IgD-negative memory B cell (primary cell): ENCODE measurements at regions not wholly inside any gene's neighbourhood (a gene's known extent, or its start where the extent isn't known, plus 50 kb on each side); places are given as distances from the start of the nearest gene placed in this dataset.

ENCODE experiments used
- H3K27ac Mint-ChIP-seq, 3 donors: one replicate each; pipeline ENCODE4 v1.8.0; 2020 to 2022; ENCODE audit warnings: mild to moderate bottlenecking in 3 of 3, mixed read lengths in 3 of 3, moderate library complexity in 1 of 3
- H3K27me3 Mint-ChIP-seq: one replicate; pipeline ENCODE4 v1.8.0; 2021; ENCODE audit warnings: mixed read lengths
- H3K36me3 Mint-ChIP-seq: one replicate; pipeline ENCODE4 v1.8.0; 2020; ENCODE audit warnings: mild to moderate bottlenecking, mixed read lengths
- H3K4me1 Mint-ChIP-seq, 3 donors: one replicate each; pipeline ENCODE4 v1.8.0; 2020 to 2022; ENCODE audit warnings: mixed read lengths in 3 of 3, mild to moderate bottlenecking in 1 of 3
- H3K4me3 Mint-ChIP-seq, 4 donors: one replicate each; pipeline ENCODE4 v1.8.0; 2020 to 2022; ENCODE audit warnings: mild to moderate bottlenecking in 4 of 4, mixed read lengths in 4 of 4, moderate library complexity in 3 of 4
- H3K9me3 Mint-ChIP-seq, 3 donors: one replicate each; pipeline ENCODE4 v1.8.0; 2020 to 2021; ENCODE audit warnings: mixed read lengths in 3 of 3, mild to moderate bottlenecking in 1 of 3

- no peaks in the 10 kb centered on the region for H3K27me3 Mint-ChIP-seq
These were observed 212.4 kb upstream of the FLRT2 start for GRCh38 chr14:85317491-85318021.

DNA sequence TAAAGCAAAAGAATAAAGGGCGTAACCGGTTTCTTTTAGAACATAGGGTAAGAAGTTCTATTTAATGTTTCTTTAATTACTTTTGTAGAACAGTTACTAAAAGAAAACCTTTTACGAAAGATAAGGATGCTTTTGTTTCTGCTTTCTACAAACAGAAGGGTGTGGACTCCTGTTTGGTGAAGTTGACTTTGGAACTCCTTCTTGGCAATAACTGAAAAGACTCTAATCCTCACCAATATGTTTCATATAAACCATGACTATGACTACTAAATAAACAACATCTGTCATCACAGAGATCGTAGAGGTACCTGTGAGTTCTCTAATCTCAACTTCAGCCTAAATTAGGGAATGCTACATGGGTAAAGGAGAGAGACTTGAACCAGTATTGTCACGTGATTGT, 210.8 kb upstream of the FLRT2 start:
- Mint-ChIP-seq H3K27me3 (no peaks in the 10 kb centered on the region), H3K9me3 (peaks cover 2 to 12% (median 5%) of the 10 kb centered on the region in 3 donors), H3K4me3 (no peak overlapping the region), H3K4me1 (no peaks in the 10 kb centered on the region), H3K27ac (no peak overlapping the region), H3K36me3 (no peaks in the 10 kb centered on the region)

More at GRCh38 chr14:85317491-85318021, 212.4 kb upstream of the FLRT2 start:
- H3K9me3 Mint-ChIP-seq, result peaks cover 2 to 4% (median 3%) of the 10 kb centered on the region in 3 donors
- no peaks in the 10 kb centered on the region for H3K4me1 Mint-ChIP-seq
- H3K4me3 Mint-ChIP-seq, result no peak overlapping the region
- H3K36me3 Mint-ChIP-seq, result no peaks in the 10 kb centered on the region
- H3K27ac Mint-ChIP-seq, result no peak overlapping the region

GRCh38 chr14:85319998-85320630, 209.8 kb upstream of the FLRT2 start:
- Mint-ChIP-seq H3K9me3 (peaks cover 2 to 17% (median 5%) of the 10 kb centered on the region in 3 donors), H3K27me3 (no peaks in the 10 kb centered on the region), H3K4me3 (no peak overlapping the region), H3K36me3 (no peaks in the 10 kb centered on the region), H3K27ac (no peak overlapping the region), H3K4me1 (no peaks in the 10 kb centered on the region)

DNA sequence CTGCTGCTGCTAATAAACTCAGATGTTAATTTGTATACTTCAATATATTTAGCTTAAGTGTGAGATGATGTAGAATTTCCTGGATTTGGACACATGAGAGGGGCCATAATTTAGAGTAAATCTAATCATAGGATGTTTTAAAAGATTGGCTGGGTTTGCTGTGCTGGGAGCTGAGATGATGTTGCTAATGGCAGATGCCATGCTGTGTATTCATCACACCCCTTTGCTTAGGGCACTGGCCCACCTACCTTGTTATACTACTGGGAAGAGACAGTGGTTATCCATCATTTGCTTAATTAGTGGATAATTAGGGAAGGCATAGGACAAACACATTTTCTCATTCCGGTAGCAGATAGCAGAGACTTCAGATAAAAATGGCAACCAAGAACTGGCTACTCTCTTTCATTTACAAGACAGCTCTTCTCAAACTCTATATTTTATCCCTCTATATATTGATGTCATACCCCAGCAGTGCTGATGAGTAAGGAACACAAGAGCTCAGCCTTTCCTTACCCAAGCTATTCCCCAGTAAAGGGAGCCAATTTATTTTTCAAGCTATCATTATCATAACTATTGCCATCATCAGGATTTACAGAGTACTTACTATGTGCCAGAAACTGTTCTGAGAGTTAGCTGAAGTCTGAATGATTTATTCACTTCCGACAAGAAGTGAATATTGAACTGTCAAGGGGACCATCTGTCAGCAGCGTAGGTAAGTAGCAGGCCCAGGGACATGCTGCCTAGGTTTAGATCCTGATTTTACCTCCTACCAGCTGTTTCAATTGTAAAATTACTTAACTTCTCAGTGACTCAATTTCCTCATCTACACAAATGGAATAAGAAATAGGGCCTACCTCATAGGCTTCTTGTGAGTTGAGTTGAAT, 204.6 kb upstream of the FLRT2 start:
- H3K27ac Mint-ChIP-seq, result no peak overlapping the region
- H3K27me3 Mint-ChIP-seq, result no peaks in the 10 kb centered on the region
- no peak overlapping the region for H3K4me3 Mint-ChIP-seq
- H3K36me3 Mint-ChIP-seq, result no peaks in the 10 kb centered on the region
- no peaks in the 10 kb centered on the region for H3K4me1 Mint-ChIP-seq
- peaks cover 0 to 17% (median 7%) of the 10 kb centered on the region in 3 donors for H3K9me3 Mint-ChIP-seq

DNA sequence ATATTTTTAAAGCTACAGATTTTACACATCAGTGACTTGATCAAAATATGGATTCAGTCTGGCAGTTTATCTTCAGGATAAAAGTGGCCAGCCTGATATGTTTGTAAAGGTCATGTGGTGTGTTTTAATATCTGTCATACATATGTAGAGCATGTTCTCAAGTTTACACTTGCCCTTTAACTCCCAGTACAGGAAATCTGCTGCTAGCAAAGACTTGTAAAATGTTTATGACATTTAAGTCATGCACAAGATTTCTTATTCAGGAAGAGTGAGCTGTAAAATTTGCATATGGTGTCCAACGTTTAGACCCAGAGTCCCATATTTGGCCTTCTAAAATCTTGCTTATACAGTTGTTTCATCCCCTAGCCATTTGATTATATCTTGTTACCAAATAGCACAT, 197.5 kb upstream of the FLRT2 start:
- H3K27me3 Mint-ChIP-seq, result no peaks in the 10 kb centered on the region
- H3K4me3 Mint-ChIP-seq, result no peak overlapping the region
- no peak overlapping the region for H3K27ac Mint-ChIP-seq
- peaks cover 1 to 5% (median 2%) of the 10 kb centered on the region in 3 donors for H3K9me3 Mint-ChIP-seq
- H3K4me1 Mint-ChIP-seq, result no peaks in the 10 kb centered on the region
- H3K36me3 Mint-ChIP-seq, result no peaks in the 10 kb centered on the region

DNA sequence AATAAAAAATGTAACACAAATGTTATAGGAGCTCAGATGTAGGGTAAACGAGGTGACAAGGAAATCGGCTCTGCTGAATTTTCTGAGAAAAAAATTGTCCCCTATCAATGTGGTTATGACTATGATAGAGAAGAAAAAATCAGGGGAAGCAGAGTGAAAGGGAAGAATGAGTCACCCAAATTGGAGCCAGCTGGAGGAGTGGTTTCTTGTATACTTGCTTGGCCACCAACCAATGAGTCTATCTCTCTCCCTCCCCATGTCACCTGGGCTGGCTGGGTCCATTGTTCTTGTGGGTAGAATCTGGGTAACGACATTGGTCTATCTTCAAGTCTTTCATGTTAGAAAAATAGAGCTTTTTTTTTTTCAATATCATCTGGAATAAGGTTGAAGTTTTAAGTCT, 196.6 kb upstream of the FLRT2 start:
- H3K9me3 Mint-ChIP-seq, result peaks cover 1 to 5% (median 2%) of the 10 kb centered on the region in 3 donors
- H3K4me3 Mint-ChIP-seq, result no peak overlapping the region
- no peaks in the 10 kb centered on the region for H3K36me3 Mint-ChIP-seq
- no peaks in the 10 kb centered on the region for H3K4me1 Mint-ChIP-seq
- H3K27me3 Mint-ChIP-seq, result no peaks in the 10 kb centered on the region
- H3K27ac Mint-ChIP-seq, result no peak overlapping the region

DNA sequence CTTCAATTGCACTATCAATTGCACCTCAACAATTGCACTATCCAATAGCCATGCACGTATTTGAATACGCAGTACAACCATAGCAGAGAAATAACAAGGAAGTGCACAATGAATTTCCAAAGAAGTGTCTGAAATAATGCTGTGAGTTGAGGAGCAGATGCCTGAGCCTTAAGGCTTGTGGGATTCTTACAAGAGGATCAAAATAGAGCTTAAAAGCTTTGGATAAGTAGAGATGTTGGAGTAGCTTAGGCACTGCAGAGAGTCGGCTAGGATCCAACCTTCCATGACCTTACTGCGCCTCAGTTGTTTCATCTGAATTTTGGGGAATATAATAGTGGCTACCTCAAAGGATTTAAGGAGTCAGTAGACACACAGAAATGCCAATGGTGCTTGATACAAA, 196.1 kb upstream of the FLRT2 start:
- Mint-ChIP-seq H3K4me3 (no peak overlapping the region), H3K4me1 (no peaks in the 10 kb centered on the region), H3K27me3 (no peaks in the 10 kb centered on the region), H3K27ac (no peak overlapping the region), H3K36me3 (no peaks in the 10 kb centered on the region), H3K9me3 (peaks cover 1 to 5% (median 2%) of the 10 kb centered on the region in 3 donors)

DNA sequence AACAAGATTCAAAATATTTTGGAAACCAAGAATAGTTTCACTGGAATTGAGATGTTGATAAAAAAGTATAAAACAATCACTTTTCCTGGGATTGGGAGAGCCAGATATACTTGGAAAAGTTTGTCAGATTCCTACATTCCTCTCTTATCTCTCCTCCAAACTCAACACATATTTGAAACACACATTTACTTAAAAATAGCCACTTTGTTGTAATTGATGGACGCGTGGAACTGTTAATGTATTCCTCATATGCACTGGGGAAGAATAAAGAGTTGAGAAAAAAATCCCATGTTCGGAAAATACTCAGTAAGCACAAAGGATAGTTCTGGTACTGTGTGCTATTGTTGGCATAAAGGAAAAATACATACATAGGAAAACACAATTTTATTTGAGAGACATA, 195.6 kb upstream of the FLRT2 start:
- Mint-ChIP-seq H3K27ac (no peak overlapping the region), H3K9me3 (peaks cover 1 to 5% (median 2%) of the 10 kb centered on the region in 3 donors), H3K4me1 (no peaks in the 10 kb centered on the region), H3K36me3 (no peaks in the 10 kb centered on the region), H3K4me3 (no peak overlapping the region), H3K27me3 (no peaks in the 10 kb centered on the region)

DNA sequence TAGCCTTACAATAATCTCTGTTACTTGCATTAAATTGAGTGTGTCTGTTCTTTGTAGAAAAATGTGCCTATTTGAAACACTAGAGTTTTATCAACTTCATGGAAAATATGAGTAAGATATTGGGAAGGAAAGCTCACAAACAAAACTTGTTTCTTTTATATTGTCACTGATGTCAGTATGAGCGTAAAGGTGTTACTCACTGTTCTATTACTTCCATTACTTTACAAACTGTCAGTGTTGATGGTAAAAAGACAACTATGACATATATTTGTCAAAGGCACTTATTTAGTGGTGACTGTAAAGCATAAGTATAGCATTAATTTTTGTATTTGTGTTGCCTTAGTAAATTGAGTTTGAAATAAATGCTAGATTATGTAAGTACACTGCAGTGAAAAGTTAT, 193.7 kb upstream of the FLRT2 start:
- Mint-ChIP-seq H3K9me3 (peaks cover 0 to 5% (median 1%) of the 10 kb centered on the region in 3 donors), H3K27me3 (no peaks in the 10 kb centered on the region), H3K27ac (no peak overlapping the region), H3K36me3 (no peaks in the 10 kb centered on the region), H3K4me3 (no peak overlapping the region), H3K4me1 (no peaks in the 10 kb centered on the region)

DNA sequence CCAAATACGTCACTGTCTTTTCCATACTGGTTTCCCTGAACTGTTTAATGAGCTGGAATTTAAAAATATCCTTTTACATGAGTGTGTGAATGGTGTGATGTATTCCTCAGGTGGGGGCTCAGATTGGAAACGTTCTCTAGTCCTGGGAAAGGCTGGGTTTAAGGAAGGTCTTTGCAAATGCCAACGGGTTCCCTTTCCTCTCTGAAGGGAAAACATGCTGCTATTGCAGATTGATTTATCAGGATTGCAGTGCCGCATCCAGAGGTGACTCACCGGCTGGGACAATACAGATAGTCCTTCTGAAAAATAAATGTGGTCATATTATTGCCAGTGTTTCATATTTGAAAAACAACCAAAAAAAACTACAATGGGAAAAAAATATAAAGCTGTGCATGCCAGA, 193.1 kb upstream of the FLRT2 start:
- Mint-ChIP-seq H3K27me3 (no peaks in the 10 kb centered on the region), H3K4me1 (no peaks in the 10 kb centered on the region), H3K9me3 (peaks cover 0 to 5% (median 1%) of the 10 kb centered on the region in 3 donors)

GRCh38 chr14:85338895-85339294, 191.0 kb upstream of the FLRT2 start:
- Mint-ChIP-seq H3K36me3 (no peaks in the 10 kb centered on the region), H3K4me1 (no peaks in the 10 kb centered on the region), H3K4me3 (no peak overlapping the region), H3K27me3 (no peaks in the 10 kb centered on the region), H3K9me3 (peaks cover 0 to 3% (median 1%) of the 10 kb centered on the region in 3 donors), H3K27ac (no peak overlapping the region)

More for the DNA sequence above, 193.1 kb upstream of the FLRT2 start:
- no peak overlapping the region for H3K27ac Mint-ChIP-seq
- H3K36me3 Mint-ChIP-seq, result no peaks in the 10 kb centered on the region
- H3K4me3 Mint-ChIP-seq, result no peak overlapping the region

- no peaks in the 10 kb centered on the region for H3K4me1 Mint-ChIP-seq
- no peak overlapping the region for H3K27ac Mint-ChIP-seq
- peaks cover 1 to 9% (median 2%) of the 10 kb centered on the region in 3 donors for H3K9me3 Mint-ChIP-seq
- H3K4me3 Mint-ChIP-seq, result no peak overlapping the region
- no peaks in the 10 kb centered on the region for H3K36me3 Mint-ChIP-seq
- no peaks in the 10 kb centered on the region for H3K27me3 Mint-ChIP-seq
These were observed 186.9 kb upstream of the FLRT2 start for GRCh38 chr14:85342858-85343607.

DNA sequence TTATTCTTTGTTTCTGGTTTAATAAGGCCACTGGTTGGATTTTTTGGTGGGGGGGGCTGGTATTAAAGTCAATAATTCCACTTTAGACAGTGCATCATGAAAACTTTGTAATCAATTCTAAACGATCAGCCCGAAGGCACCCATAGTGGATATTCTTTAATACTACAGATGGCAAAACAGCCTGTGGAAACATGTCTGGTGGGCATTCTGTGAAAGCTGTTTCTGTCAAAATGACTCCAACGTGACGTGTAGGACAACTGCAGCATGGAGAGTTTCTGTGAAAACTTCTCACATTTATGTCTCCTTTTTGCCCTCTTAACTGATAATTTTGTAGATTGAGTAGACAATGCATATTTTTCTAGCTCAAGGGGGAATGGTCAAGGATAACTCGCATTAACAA, 185.8 kb upstream of the FLRT2 start:
- Mint-ChIP-seq H3K4me1 (no peaks in the 10 kb centered on the region), H3K27me3 (no peaks in the 10 kb centered on the region), H3K27ac (no peak overlapping the region), H3K4me3 (no peak overlapping the region), H3K36me3 (no peaks in the 10 kb centered on the region), H3K9me3 (peaks cover 1 to 9% (median 2%) of the 10 kb centered on the region in 3 donors)

DNA sequence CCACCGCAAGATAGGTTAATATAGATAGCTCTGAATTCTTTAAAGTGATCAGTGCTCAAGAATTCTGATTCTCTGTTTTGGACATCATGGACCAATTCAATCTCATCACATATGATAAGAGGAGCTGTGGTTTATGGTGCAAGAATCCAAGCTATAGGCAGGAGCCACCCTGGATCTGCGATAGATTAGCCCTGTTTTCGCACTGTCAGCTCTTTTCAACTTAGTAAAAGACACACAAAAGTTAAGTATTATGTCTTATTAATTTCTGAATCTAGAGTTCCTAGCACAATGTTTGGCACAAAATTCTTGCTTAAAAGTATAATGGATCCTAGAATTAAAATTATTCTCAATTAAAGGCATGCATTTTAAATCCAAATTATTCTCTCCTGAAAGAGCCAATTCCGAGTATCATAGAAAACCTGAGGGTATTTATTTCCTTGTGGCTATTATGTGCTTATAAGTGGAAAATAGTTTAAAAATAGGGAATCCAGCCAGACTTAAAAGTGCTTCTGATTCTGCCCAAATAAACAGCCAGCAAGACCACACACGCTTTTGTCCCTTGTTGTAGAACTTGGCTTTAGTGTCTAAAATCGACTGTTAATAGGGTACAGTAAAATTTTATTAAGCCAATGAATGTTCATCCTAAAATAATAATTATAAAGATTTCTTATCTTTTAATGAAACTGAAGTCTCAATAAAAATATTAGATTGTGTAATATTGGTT, 184.9 kb upstream of the FLRT2 start:
- peaks cover 1 to 9% (median 2%) of the 10 kb centered on the region in 3 donors for H3K9me3 Mint-ChIP-seq
- no peaks in the 10 kb centered on the region for H3K36me3 Mint-ChIP-seq
- H3K27ac Mint-ChIP-seq, result no peak overlapping the region
- H3K4me1 Mint-ChIP-seq, result no peaks in the 10 kb centered on the region
- H3K27me3 Mint-ChIP-seq, result no peaks in the 10 kb centered on the region
- no peak overlapping the region for H3K4me3 Mint-ChIP-seq
